ENCODE measurements at regions not wholly inside any gene's neighbourhood (a gene's known extent, or its start where the extent isn't known, plus 50 kb on each side); places are given as distances from the start of the nearest gene placed in this dataset.

DNA sequence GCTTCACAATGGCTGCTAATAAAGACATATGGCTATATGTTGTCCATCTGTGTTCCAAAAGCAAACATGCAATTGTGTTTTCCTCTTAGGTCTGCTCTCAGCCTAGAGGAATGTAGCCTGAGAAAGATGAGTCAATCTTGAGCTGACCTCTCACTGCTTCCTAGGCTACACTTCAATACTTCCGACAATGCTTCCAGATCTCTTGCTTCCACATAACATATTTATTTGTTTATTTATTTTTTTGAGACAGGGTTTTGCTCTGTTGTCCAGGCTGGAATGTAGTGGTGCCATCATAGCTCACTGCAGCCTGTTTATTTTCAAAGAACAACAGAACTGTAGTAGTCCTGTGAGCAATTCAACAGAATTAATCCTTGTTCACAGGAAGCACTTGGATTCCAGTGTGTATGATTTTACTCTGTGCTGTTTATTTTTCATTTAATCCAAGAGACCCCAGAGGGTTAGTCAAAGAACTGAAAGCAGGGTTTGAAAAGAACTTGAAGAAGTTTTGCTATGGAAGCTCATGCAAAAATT is 437.9 kb downstream of the TXNL1 start:
- Histone ChIP-seq H3K9me3 (replicated peaks; ENCODE audit: control insufficient read depth, insufficient read depth, low read length) (no peaks in the 10 kb centered on the region), H3K27me3 (replicated peaks in 1 of 2; ENCODE audit: control insufficient read depth in 2 of 2, insufficient read depth in 2 of 2, low read length in 1 of 2) (no peaks in the 10 kb centered on the region), H3K79me2 (ENCODE audit: control insufficient read depth, insufficient read depth, low read length) (no peaks in the 10 kb centered on the region), H3K4me3 (no peak overlapping the region), H3K4me1 (ENCODE audit: control insufficient read depth, insufficient read depth, low read length) (no peaks in the 10 kb centered on the region), H3K9ac (ENCODE audit: control insufficient read depth, insufficient read depth, low read length) (no peak overlapping the region), H4K20me1 (ENCODE audit: control insufficient read depth, insufficient read depth) (no peaks in the 10 kb centered on the region), H2AFZ (ENCODE audit: control insufficient read depth, low read depth, low read length) (no peak overlapping the region), H3K36me3 (ENCODE audit: control insufficient read depth in 2 of 2, insufficient read depth in 2 of 2, low read length in 1 of 2) (no peaks in the 10 kb centered on the region), H3K27ac (ENCODE audit: control insufficient read depth, insufficient read depth) (no peak overlapping the region), H3K4me2 (ENCODE audit: control insufficient read depth, insufficient read depth) (no peak overlapping the region)
- ATAC-seq: no peak
- BruUV-seq (replicated peaks): no TSS peak
- DNase-seq (ENCODE audit: low read depth, low spot score): no peak
- SMC1A ChIA-PET (ENCODE audit: uncharacterized antibody, unreplicated experiment): interaction anchor here (0.7 kb wide), 1 partner anchor 14 kb away, joined by 3 read pairs; no protein-coding TSS in a partner anchor
- POLR2A ChIA-PET: no interaction called here
- CTCF ChIA-PET: no interaction called here
- intact Hi-C loops (cut with micrococcal nuclease; ENCODE audit: unreplicated experiment) (no loop called here), in situ Hi-C loops (cut with MboI) (no loop called here)
- WGBS (ENCODE audit: insufficient coverage, insufficient replicate concordance, low lambda C conversion rate, missing lambda C conversion rate): 93% methylated on average over 1 of the region's 1 CpG
- TF ChIP-seq IKZF1 (conservative IDR thresholded peaks at IDR 0.05): no peak
- RAD21 ChIA-PET (ENCODE audit: unreplicated experiment): no interaction called here
- no peak for FAIRE-seq

DNA sequence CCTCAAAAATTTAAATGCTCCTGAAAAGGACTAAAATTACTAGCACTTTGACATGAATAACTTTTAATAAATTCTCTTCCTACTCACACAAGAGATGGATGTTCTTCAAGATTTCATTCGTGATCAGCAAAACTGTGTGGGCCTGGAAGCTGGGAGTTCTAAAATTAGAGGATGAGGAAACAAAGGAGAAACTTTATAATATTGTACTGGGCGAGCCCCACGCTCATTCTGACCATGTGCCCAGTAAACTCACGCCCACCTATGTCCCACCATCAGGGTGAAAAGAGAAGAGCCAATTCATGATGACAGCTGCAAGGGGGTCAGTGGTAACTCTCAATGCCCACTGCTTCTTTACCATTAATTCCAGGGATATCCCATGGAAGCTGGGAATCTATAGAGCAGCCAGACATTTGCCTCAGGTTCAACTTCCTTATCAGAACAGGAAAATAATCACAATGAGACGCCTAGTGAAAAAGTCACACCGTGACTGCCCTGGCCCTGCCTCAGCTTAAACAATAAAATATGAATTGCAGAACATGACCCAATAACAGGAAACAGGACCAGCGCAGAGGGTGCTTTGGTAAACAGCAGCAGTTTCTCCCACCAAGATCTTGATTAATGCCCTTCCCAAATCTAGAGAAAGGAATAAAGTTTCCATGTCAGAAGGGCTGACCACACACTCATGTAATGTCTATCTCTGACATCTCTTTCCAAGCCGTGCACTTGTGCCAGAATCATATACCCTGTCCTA is 438.6 kb downstream of the TXNL1 start:
- ChIA-PET CTCF (no interaction called here), SMC1A (ENCODE audit: uncharacterized antibody, unreplicated experiment) (interaction anchor here (0.7 kb wide), 1 partner anchor 14 kb away, joined by 3 read pairs; no protein-coding TSS in a partner anchor), POLR2A (no interaction called here), RAD21 (ENCODE audit: unreplicated experiment) (no interaction called here)
- Histone ChIP-seq H2AFZ (ENCODE audit: control insufficient read depth, low read depth, low read length) (no peak overlapping the region), H4K20me1 (ENCODE audit: control insufficient read depth, insufficient read depth) (no peaks in the 10 kb centered on the region), H3K9me3 (replicated peaks; ENCODE audit: control insufficient read depth, insufficient read depth, low read length) (no peaks in the 10 kb centered on the region), H3K79me2 (ENCODE audit: control insufficient read depth, insufficient read depth, low read length) (no peaks in the 10 kb centered on the region), H3K27me3 (replicated peaks in 1 of 2; ENCODE audit: control insufficient read depth in 2 of 2, insufficient read depth in 2 of 2, low read length in 1 of 2) (no peaks in the 10 kb centered on the region), H3K9ac (ENCODE audit: control insufficient read depth, insufficient read depth, low read length) (no peak overlapping the region), H3K36me3 (ENCODE audit: control insufficient read depth in 2 of 2, insufficient read depth in 2 of 2, low read length in 1 of 2) (no peaks in the 10 kb centered on the region), H3K27ac (ENCODE audit: control insufficient read depth, insufficient read depth) (no peak overlapping the region), H3K4me2 (ENCODE audit: control insufficient read depth, insufficient read depth) (no peak overlapping the region), H3K4me3 (no peak overlapping the region), H3K4me1 (ENCODE audit: control insufficient read depth, insufficient read depth, low read length) (no peaks in the 10 kb centered on the region)
- BruUV-seq (replicated peaks): no TSS peak
- no peak for ATAC-seq
- DNase-seq (ENCODE audit: low read depth, low spot score): no peak
- 28% methylated on average over 8 of the region's 8 CpGs for WGBS (ENCODE audit: insufficient coverage, insufficient replicate concordance, low lambda C conversion rate, missing lambda C conversion rate)
- in situ Hi-C loops (cut with MboI): no loop called here
- intact Hi-C loops (cut with micrococcal nuclease; ENCODE audit: unreplicated experiment): no loop called here
- no peak for FAIRE-seq
- no peak for TF ChIP-seq NR2C2 (IDR thresholded peaks at IDR 0.05; ENCODE audit: borderline replicate concordance, control insufficient read depth, insufficient read length, low read depth)
- TF ChIP-seq SUPT20H (IDR thresholded peaks at IDR 0.05; ENCODE audit: borderline replicate concordance, control insufficient read depth, low read depth, low read length): no peak
- TF ChIP-seq CREM (IDR thresholded peaks at IDR 0.05; ENCODE audit: low read depth): no peak
- no peak for TF ChIP-seq IKZF2 (IDR thresholded peaks at IDR 0.05)
- no peak for TF ChIP-seq SIN3A (IDR thresholded peaks at IDR 0.05; ENCODE audit: low read depth, low read length)
- TF ChIP-seq HDAC2 (IDR thresholded peaks at IDR 0.05): no peak
- TF ChIP-seq EP300 (IDR thresholded peaks at IDR 0.05; ENCODE audit: borderline replicate concordance in 1 of 2, control insufficient read depth in 1 of 2, low read depth in 2 of 2, low read length in 2 of 2): no peak
- TF ChIP-seq, protein P1, sequence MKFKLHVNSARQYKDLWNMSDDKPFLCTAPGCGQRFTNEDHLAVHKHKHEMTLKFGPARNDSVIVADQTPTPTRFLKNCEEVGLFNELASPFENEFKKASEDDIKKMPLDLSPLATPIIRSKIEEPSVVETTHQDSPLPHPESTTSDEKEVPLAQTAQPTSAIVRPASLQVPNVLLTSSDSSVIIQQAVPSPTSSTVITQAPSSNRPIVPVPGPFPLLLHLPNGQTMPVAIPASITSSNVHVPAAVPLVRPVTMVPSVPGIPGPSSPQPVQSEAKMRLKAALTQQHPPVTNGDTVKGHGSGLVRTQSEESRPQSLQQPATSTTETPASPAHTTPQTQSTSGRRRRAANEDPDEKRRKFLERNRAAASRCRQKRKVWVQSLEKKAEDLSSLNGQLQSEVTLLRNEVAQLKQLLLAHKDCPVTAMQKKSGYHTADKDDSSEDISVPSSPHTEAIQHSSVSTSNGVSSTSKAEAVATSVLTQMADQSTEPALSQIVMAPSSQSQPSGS (IDR thresholded peaks at IDR 0.05; ENCODE audit: low read length): no peak
- TF ChIP-seq, protein P2, sequence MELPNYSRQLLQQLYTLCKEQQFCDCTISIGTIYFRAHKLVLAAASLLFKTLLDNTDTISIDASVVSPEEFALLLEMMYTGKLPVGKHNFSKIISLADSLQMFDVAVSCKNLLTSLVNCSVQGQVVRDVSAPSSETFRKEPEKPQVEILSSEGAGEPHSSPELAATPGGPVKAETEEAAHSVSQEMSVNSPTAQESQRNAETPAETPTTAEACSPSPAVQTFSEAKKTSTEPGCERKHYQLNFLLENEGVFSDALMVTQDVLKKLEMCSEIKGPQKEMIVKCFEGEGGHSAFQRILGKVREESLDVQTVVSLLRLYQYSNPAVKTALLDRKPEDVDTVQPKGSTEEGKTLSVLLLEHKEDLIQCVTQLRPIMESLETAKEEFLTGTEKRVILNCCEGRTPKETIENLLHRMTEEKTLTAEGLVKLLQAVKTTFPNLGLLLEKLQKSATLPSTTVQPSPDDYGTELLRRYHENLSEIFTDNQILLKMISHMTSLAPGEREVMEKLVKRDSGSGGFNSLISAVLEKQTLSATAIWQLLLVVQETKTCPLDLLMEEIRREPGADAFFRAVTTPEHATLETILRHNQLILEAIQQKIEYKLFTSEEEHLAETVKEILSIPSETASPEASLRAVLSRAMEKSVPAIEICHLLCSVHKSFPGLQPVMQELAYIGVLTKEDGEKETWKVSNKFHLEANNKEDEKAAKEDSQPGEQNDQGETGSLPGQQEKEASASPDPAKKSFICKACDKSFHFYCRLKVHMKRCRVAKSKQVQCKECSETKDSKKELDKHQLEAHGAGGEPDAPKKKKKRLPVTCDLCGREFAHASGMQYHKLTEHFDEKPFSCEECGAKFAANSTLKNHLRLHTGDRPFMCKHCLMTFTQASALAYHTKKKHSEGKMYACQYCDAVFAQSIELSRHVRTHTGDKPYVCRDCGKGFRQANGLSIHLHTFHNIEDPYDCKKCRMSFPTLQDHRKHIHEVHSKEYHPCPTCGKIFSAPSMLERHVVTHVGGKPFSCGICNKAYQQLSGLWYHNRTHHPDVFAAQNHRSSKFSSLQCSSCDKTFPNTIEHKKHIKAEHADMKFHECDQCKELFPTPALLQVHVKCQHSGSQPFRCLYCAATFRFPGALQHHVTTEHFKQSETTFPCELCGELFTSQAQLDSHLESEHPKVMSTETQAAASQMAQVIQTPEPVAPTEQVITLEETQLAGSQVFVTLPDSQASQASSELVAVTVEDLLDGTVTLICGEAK (IDR thresholded peaks at IDR 0.05; ENCODE audit: borderline replicate concordance): no peak
- no peak for TF ChIP-seq MTA3 (IDR thresholded peaks at IDR 0.05; ENCODE audit: borderline replicate concordance, low read length)
- TF ChIP-seq KLF5 (IDR thresholded peaks at IDR 0.05; ENCODE audit: partially characterized antibody): no peak
